COLO829 (cell line): ENCODE measurements at regions not wholly inside any gene's neighbourhood (a gene's known extent, or its start where the extent isn't known, plus 50 kb on each side); places are given as distances from the start of the nearest gene placed in this dataset.
A peak's percentile ranks its signal among the peaks of the same experiment; 100 is the strongest.
"Not testable (repeated sequence)": the region's sequence is repeated elsewhere in the genome, so short reads cannot be mapped to it uniquely, and the experiment has no call there.

ENCODE experiments used
- DNase-seq: peaks from one replicate; pipeline ENCODE4 v3.0.0; 2012; ENCODE audit warnings: low spot score

DNA sequence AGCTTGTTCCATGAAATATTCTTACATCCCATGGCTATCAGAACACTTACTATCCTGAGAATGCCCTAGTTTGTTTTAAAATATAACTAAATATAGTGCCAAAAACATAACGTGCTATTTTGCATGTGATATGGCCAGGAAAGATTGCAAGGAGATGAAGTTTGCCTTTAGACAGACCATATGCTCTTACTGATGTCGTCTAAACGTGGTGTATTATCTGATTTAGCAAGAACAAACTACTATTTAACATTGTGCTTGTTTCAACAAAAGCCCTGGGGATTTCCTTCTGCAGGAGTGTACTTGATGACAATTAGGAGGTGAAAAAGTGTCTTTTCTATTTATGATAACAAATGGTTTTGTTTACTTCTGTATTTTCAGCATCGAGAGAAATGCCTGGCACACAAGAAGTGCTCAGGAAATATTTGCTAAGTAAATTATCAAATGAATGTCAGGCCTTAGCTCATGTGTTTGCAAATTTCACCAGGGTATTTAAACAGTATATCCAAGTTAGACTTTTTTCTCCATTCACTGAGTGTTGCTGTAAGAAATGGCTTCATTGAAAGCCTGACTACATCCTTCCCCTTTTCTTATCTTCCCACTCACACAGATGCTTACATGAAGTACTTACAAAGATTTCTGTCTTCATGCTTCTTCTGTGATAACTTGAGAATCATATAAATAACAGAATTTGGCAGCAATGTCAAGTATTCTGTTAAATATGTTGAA is 1033.6 kb downstream of the CDH8 start:
- DNase-seq = no peak

DNA sequence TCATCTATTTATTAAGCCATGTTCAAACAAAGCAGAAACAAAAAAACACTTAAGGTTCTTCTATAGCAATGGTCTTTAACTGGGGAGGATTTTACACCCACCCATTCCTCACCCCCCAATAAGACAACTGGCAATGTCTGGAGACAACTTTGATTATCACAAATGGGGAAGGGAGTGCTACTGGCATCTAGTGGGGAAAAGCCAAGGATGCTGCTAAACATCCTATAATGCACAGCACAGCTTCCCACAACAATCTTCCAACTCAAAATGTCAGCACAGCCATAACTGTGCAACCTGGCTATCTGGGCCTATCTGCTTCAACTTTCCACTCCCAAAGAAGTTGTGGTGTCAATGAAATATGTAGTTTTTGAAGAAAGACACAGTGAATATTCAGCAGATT is 1044.4 kb downstream of the CDH8 start:
- no peak for DNase-seq

DNA sequence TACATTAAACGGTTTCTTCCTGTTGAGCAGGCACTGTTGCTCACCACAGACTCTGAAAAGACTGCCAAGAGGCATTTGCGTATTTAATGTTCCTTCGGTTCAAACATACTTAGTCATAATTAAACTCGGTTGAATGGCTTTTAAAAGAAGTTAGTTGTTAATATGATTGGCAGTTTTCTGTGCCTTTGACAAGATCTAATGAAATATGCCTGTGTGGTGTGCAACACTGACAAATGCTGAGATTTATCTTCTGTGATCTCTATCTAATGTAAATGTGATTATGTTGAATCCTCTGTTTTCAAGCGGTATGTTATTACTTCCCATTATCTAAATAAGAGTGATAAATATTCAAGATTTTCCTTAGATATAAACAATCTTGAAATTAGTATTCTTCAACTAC is 1046.6 kb downstream of the CDH8 start:
- DNase-seq = no peak

DNA sequence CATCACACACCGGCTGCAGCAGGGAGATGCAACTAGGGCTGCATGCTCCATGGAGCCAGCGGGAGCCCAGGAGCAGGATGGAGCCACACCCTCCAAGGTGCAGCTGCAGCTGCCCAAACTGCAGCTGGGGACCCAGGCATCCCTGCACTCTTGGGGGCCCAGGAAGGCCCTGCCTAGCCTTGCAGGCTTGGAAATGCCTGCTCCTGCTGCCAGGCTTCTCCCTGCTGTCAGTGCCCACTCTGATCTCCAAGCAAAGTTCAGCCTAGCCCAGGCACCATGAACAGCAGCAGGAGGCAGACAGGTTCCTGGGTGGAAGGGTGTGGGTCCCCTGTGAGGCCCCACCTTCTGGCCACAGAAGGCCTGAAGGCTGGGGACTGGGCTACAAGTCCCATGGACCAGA is 1057.1 kb downstream of the CDH8 start:
- no peak for DNase-seq

DNA sequence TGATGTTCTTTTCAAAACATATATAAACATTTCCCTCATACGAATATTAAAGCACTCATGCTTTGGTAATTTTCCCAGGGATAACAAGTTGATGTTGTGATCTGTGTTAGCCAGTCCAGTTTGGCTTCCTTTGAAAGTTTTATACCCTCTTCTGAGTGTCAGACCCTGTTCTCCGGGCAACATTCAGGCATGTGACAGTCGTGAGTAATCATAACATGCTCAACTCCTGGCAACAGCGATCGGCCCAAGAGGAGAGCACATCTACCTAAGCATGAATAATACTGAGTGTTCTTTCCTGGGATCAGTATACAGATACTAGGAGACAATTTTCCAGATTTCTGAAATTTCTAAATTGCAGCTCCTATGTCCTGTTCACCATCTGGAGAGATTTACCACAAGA is 1086.4 kb downstream of the CDH8 start:
- no peak for DNase-seq

DNA sequence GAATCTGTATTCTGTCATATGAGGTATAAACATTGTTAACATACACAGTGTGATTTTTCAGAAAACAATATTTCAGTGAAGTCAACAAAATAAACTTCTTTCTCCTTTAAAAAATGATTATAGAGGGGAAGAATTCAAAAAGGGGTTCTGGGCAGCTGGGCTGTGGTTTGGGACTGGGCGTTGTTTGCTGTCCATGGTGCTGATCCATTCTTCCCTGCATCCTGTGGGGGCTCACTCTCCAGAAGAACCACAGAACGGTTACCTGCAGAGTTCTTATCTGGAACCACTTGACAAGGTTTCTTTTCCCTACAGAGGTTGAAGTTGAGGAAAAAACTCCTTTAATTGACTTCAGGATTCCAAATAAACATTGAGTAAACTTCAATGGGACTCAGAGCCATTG is 1091.0 kb downstream of the CDH8 start:
- no peak for DNase-seq

DNA sequence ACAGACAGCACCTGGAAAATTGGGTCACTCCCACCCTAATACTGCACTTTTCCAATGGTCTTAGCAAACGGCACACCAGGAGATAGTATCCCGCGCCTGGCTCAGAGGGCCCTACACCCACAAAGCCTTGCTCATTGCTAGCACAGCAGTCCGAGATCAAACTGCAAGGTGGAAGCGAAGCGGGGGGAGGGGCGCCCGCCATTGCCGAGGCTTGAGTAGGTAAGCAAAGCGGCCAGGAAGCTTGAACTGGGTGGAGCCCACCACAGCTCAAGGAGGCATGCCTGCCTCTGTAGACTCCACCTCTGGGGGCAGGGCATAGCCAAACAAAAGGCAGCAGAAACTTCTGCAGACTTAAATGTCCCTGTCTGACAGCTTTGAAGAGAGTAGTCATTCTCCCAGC is 1100.0 kb downstream of the CDH8 start:
- DNase-seq = not testable (repeated sequence)

DNA sequence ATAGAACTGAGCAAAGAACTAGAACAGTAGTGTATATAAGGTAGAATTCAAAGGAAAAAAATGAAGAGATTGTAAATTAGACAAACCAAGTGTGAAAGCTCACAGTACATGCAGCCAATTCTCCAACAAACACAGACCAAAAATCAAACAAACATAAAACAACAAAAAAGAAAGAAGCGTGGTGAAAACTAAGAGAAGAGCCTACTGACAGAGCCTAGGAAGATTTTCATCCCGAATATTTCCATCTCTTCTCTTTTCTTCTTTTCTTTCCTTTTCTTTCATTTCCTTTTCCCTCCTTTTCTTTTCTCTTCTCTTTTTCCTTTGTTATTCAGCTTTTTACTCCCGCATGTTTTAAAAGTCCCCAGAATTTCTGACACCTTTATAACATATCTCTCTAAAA is 1103.6 kb downstream of the CDH8 start:
- no peak for DNase-seq

DNA sequence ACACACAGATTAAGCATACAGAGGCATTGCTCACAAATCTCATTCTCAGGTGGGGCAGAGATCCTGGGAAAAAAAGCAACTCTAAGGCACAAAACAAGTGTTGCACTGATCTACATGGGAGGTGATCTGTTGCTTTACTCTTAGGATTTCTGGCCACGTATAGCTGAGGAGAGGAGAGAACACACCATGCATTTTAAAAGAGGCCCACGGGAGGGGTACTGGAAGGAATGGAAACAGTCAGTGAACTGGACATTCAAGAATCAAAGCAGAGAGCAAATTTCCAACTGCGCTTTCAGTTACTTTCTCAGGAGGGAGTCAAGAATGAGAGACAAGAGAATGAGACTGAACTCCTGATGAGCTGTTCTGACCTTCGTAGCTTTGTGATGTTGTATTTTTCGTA is 1105.9 kb downstream of the CDH8 start:
- DNase-seq = no peak

DNA sequence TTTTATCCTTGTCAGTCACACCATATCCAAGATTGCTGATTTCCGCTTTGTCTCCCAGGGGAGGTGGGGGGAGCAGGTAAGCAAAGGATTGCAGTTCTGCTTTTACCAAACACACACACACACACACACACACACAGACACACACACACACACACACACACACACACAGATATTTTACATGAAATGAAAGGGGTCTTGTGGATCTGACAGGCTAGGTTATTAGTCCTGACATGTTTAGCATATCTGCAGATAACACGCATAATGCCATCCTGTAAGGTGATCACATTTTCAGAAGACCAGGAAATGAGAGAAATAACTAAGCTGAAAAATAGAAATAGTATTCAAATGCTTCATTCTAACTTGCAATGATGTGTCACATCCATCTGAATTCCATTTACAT is 1113.3 kb downstream of the CDH8 start:
- DNase-seq = no peak

DNA sequence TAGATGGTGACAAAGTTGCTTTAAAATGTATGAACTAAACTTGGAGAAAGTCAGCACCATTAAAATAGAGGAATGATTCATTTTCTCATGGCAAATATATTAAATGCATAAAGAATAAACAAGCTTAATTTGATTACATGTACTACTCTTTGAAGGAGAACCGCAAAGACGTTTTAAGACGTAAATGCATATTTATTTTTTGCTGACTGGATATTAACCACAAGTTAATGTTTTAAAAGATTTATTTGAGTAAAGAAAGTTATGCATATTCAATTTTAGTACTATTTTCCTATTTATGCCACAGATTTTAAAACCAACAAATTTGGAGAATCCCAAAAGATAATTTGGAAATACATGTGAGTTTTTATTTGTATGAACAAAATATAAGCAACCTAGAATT is 1121.9 kb downstream of the CDH8 start:
- no peak for DNase-seq

DNA sequence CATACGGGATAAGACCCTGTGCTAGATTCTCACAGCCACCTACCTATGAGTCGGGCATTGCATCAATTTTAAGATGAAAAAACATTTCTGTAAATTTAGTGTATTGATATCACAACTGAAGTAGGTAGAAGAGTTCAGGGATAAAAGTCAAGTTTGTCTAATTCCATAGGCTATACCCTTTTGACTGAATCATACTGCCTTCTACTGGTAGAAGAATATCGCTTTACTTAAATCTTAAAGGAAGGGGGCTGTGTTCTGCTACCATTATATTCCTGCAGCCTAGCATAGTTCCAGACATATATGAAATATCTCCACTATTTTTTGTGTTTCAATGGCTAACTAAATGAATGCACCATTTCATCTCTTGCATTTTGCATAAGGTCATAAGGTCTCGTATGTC is 1128.6 kb downstream of the CDH8 start:
- DNase-seq = peak; percentile 2

DNA sequence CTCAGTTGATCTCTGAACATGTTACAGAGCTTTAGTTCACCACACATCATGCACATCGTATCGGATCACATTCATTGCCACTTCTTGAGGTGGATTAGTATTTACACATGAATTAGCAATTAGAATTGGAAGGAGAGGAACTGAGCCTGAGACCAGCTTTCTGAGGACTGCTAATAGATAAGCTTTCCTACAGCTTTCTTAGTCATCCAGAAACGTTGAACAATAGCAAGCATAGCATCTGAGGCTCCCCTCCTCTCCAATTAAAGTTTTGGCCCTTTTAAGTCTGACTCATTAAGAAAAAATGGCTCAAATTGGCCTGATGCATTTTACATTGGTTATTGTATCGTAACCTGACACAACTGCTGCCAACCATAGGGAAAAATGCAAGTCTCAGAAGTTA is 1130.4 kb downstream of the CDH8 start:
- DNase-seq = peak; percentile 7

DNA sequence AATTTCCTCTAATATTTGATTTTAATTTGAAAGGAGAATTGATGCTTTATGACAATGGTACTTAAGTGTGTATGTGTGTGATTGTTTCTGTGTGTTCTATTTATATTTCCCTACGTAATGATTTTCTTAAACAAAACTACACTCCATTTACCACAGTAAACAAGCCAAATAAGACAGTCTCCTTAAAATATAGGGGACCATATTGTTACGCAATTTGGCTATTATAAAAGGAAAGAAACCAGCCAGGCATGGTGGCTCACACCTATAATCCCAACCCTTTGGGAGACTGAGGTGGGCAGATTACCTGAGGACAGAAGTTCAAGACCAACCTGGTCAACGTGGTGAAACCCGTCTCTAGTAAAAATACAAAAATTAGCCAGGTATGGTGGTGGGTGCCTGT is 1134.1 kb downstream of the CDH8 start:
- DNase-seq = no peak

DNA sequence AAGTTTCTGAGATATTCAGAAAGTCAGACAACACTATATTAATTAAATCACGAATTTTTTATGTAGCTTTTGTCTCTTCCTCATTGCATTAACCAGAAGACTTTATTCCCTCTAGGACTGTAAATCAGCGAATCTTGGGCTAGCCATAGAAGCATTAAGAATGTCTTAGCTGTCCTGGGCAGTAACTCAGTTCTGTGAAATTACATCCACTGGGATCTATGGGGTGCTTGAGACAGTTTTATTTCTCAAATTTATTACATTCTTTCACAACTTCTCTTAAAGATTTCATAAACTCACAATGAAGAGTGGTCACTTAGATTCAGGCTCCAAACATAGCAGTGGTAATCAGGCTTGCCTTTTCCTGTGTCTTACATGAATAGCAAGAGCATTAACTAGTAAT is 1153.4 kb downstream of the CDH8 start:
- no peak for DNase-seq

DNA sequence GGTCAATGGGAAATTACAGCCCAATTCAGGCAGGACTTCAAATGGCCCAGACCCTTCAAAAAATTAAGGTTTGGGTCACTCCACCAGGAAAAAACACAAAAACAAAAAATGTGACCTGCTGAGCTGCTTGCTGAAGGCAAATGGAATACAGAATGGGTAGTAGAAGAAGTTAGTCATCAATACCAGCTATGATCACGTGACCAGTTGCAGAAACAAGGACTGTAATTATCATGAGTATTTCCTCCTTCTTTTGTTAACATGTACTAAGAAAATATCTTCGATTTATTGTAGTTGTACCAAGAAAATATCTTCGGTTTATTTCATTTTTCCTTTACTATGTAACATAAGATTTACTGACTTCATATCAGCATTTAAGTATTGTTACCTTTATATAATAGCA is 1183.6 kb downstream of the CDH8 start:
- DNase-seq = no peak

DNA sequence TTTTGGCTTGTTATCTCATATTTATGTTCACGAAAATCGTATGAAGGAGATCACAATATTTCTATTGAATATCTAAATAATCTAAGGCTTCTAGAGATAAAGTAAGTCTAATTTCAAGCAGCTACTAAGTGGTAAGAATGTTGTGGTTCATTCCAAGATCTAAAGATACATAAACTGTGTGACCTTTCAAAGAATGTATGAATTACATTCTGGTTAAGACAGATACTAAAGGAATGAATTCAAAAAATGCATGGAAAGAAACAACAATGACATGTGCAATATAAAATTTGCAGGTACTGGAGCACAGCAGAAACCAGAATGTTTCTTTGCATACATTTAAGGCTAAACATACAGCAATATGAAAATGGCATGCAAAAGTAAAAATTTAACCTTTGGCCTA is 1214.6 kb downstream of the CDH8 start:
- no peak for DNase-seq

DNA sequence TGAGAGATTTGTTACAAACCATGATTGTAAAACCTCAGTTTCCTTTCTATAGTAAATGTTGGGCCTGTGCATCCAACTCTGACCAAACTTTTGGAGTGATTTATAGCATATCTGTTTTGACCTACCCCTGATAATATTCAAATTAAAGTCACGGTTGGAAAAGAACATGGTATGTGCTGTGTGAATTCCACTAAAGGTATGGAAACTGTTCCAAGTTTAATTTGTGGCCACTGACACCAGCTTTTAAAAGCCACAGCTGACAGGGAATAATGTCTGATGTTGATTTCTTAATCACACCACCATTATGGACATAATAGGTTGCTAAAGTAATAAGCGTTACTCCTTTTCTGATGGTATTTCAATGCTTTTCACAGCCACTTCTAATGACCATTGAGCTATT is 1215.9 kb downstream of the CDH8 start:
- no peak for DNase-seq

DNA sequence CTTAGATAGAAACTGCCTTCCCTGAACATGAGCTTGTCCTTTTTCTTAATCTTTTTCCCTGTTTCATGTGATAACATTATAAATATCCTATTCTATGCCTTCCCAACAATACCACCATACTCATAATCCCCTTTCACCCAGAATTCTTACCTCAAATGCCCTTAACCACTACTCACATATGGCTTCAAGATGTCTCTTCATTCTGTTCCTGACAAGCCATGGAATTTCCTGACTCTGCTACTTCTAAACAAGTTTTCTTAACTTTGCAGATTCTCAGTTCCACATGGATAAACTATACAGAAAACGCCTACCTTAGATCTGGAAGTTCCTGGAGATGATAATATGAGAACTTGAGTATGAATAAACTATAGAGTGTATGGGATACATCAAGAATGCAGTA is 1217.8 kb downstream of the CDH8 start:
- no peak for DNase-seq

DNA sequence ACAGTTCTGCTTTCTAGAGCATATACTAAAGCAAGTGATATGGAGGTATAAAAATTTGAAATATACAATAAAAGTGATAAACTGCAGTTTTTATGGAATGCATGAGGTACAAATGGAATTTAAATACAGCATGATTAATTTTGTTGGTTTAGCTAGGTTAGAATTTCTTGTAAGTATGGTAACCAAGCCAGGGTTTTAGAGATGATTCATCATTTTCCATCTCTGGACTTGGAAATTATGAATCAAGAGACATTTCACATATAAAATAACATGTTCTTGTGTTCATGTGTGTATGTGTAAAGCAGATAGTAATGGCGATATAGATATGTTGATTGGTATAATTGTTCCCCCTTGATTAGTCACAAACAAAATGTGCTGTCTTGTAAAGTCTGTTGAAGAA is 1219.8 kb downstream of the CDH8 start:
- no peak for DNase-seq

DNA sequence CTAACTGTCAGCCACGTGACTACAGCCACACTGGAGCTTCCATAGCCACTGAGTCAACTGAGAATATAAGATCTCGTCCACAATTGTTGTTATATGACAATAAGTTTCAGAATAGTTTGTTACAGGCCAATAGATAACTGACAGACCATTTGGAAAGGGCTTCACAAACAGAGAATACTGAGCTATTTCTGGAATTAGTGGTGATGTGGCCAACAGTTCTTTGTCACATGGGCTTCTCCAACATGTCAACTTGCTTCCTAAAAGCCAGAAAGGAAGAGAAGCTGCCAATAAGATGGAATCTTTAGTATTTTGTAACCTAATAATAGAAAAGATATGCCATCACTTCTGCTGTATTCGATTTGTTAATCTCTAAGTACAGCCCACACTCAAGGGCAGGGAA is 1220.4 kb downstream of the CDH8 start:
- no peak for DNase-seq

DNA sequence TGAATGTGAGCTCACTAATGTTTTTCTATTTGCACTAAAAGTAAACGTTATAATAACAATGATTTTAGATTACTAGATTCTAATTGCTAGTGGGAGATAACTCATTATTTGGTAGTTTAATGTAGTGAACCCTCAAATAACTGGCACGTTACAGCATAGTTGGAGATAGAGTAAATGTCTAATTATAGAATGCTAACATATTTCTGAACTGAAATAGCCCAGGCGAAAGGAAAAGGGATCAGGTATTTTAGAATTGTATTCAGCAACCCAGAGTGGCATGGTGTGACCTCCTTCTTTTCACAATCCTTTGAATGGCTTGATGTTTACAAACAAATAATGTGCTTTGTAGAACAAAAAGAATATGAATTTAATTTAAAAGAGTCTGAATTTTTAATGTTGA is 1221.2 kb downstream of the CDH8 start:
- no peak for DNase-seq

DNA sequence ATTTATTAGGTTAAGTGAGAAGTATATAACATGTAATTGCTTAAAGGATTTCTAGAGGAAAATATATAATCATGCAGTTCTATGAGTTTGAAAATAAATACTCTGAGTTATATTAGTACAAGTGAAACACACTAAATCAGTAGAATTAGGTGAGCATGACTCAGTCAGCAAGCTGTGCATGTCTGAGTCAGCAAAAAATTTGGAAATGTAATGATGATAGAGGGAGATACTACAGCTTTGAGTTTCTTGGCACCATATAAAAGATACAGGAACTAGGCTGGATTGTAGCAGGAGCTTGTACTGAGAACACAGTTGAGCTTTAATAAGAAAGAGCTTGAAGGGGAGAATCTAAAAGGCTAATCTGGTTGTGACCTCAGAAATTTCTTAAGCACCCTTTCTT is 1224.6 kb downstream of the CDH8 start:
- no peak for DNase-seq

DNA sequence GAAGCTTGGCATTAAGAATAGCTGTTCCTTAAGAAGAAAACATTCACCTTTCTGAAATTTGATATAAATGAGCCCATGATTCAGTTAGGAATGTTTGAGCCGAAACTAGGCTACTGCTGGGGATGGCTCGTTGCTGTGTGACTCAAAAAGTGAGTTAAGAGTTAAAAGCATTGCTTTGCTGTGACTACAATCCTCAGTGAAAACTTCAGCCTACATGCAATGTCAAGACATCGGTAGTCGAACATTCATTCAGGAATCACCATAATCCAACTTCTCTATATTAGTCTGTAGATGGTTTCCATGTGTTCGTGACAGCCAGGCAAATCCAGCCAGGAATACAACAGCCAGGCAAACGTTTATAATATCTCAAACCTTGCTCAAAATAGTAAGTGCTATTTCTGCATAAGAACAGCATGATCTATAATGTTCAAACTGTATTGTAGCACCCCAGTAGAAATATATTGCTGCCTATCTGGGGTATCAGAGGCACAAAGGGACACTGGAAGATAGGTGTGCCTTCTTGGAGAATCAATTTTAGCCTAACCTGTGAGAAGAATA is 1225.1 kb downstream of the CDH8 start:
- no peak for DNase-seq
